Epithelial cell of esophagus (primary cell): ENCODE measurements at regions not wholly inside any gene's neighbourhood (a gene's known extent, or its start where the extent isn't known, plus 50 kb on each side); places are given as distances from the start of the nearest gene placed in this dataset.

Experiments used
- DNase-seq: peaks from one replicate; pipeline ENCODE4 v3.0.0; 2010; ENCODE audit warnings: low read depth
- H3K4me3 ChIP-seq: 2 replicates; pipeline ENCODE4 v1.5.1; 2011; ENCODE audit warnings: mild to moderate bottlenecking, low read length, control low read depth
- CTCF ChIP-seq: IDR thresholded peaks from 2 replicates; pipeline ENCODE4 v1.5.1; 2011; ENCODE audit warnings: low read depth, mild to moderate bottlenecking, low read length, control low read depth, inconsistent platforms; ENCODE audit not compliant: insufficient read depth; ENCODE audit errors: missing control alignments

- no peak overlapping the region for H3K4me3 ChIP-seq
- no peak for DNase-seq
- TF ChIP-seq CTCF: no peak
Observed at GRCh38 chr5:74940782-74941353, 74.7 kb upstream of the FAM169A start.

- TF ChIP-seq CTCF: no peak
- DNase-seq: no peak
- H3K4me3 ChIP-seq: no peak overlapping the region
Observed at GRCh38 chr5:74938250-74938933, 72.2 kb upstream of the FAM169A start.

- DNase-seq: no peak
- H3K4me3 ChIP-seq: no peak overlapping the region
- no peak for TF ChIP-seq CTCF
Observed at GRCh38 chr5:74935752-74936091, 69.5 kb upstream of the FAM169A start.

- DNase-seq: peak; percentile 46
- TF ChIP-seq CTCF: peak; percentile 28
- no peak overlapping the region for H3K4me3 ChIP-seq
Observed at GRCh38 chr5:74934949-74935751, 69.0 kb upstream of the FAM169A start.

GRCh38 chr5:74927336-74927735, 61.1 kb upstream of the FAM169A start:
- no peak overlapping the region for H3K4me3 ChIP-seq
- TF ChIP-seq CTCF: no peak
- no peak for DNase-seq

GRCh38 chr5:74919487-74919886, 53.3 kb upstream of the FAM169A start:
- DNase-seq: peak; percentile 71
- peak; percentile 55 for TF ChIP-seq CTCF
- no peak overlapping the region for H3K4me3 ChIP-seq

- H3K4me3 ChIP-seq: no peak overlapping the region
- no peak for DNase-seq
- no peak for TF ChIP-seq CTCF
Observed at GRCh38 chr5:74919041-74919440, 52.9 kb upstream of the FAM169A start.
